ENCODE measurements at regions not wholly inside any gene's neighbourhood (a gene's known extent, or its start where the extent isn't known, plus 50 kb on each side); places are given as distances from the start of the nearest gene placed in this dataset.

GRCh38 chr6:164495882-164496495 is 813.4 kb downstream of the C6orf118 start:
- TF ChIP-seq CTCF (IDR thresholded peaks at IDR 0.05) (no peak), POLR2A (IDR thresholded peaks at IDR 0.05) (no peak)
